Neural cell (in vitro differentiated cells): ENCODE measurements at regions not wholly inside any gene's neighbourhood (a gene's known extent, or its start where the extent isn't known, plus 50 kb on each side); places are given as distances from the start of the nearest gene placed in this dataset.
A peak's percentile ranks its signal among the peaks of the same experiment; 100 is the strongest.

Experiments
- H2AFZ ChIP-seq: fragments of 200-600, 300-800 bp; sonication (generic), shearing (Covaris generic); 2 replicates; pipeline ENCODE4 v1.6.0; 2014; ENCODE audit warnings: low read depth, mild to moderate bottlenecking, antibody characterized with exemption, low read length, moderate library complexity
- H3F3A ChIP-seq: fragments of 200-600 bp; shearing (Covaris generic); 2 replicates; pipeline ENCODE4 v1.6.1; 2016; ENCODE audit warnings: mild to moderate bottlenecking, moderate library complexity, mixed read lengths, antibody characterized with exemption, low read length; ENCODE audit not compliant: insufficient read depth, poor library complexity, severe bottlenecking
- H3K27ac ChIP-seq: fragments of 200-600, 300-800 bp; sonication (generic), shearing (Covaris generic); 2 replicates; pipeline ENCODE4 v1.5.1; 2014; ENCODE audit warnings: mild to moderate bottlenecking, low read length, moderate library complexity
- H3K27me3 ChIP-seq: fragments of 300-800, 200-600 bp; sonication (generic), shearing (Covaris generic); 2 replicates; pipeline ENCODE4 v1.6.0; 2014; ENCODE audit warnings: mild to moderate bottlenecking, low read depth, low read length, moderate library complexity; ENCODE audit not compliant: insufficient read depth
- H3K36me3 ChIP-seq: fragments of 300-800, 200-600 bp; sonication (generic), shearing (Covaris generic); 2 replicates; pipeline ENCODE4 v1.5.1; 2014; ENCODE audit warnings: mild to moderate bottlenecking, antibody characterized with exemption, low read length, moderate library complexity; ENCODE audit not compliant: insufficient read depth
- H3K4me2 ChIP-seq: fragments of 300-800, 200-600 bp; sonication (generic), shearing (Covaris generic); 2 replicates; pipeline ENCODE4 v1.6.0; 2014; ENCODE audit warnings: mild to moderate bottlenecking, low read length
- H3K4me3 ChIP-seq: fragments of 300-800, 200-600 bp; sonication (generic), shearing (Covaris generic); 2 replicates; pipeline ENCODE4 v1.5.1; 2014; ENCODE audit warnings: mild to moderate bottlenecking, low read length, moderate library complexity
- H3K79me2 ChIP-seq: fragments of 200-600 bp; shearing (Covaris generic); replicated peaks from 2 replicates; pipeline ENCODE4 v1.6.0; 2014; ENCODE audit warnings: mild to moderate bottlenecking, low read length, moderate library complexity; ENCODE audit not compliant: insufficient read depth
- H3K9ac ChIP-seq: fragments of 300-800, 200-600 bp; sonication (generic), shearing (Covaris generic); 2 replicates; pipeline ENCODE4 v1.6.1; 2016; ENCODE audit warnings: mild to moderate bottlenecking, low read length, mixed read lengths
- H3K9me2 ChIP-seq: fragments of 200-600 bp; shearing (Covaris generic); 2 replicates; pipeline ENCODE4 v1.6.1; 2016; ENCODE audit warnings: mild to moderate bottlenecking, low read length, mixed read lengths; ENCODE audit not compliant: insufficient read depth
- H3K9me3 ChIP-seq: fragments of 200-600, 300-800 bp; sonication (generic), shearing (Covaris generic); 2 replicates; pipeline ENCODE4 v1.6.1; 2016; ENCODE audit warnings: mild to moderate bottlenecking, mixed run types, low read length, moderate library complexity, mixed read lengths
- H4K20me1 ChIP-seq: fragments of 200-600 bp; shearing (Covaris generic); 2 replicates; pipeline ENCODE4 v1.6.1; 2016; ENCODE audit warnings: mild to moderate bottlenecking, mixed run types; ENCODE audit not compliant: insufficient read depth
- CTCF ChIP-seq: fragments of 450-650 bp; IDR thresholded peaks from 2 replicates; pipeline ENCODE4 v1.5.1; 2014; ENCODE audit warnings: antibody characterized with exemption, mild to moderate bottlenecking, moderate library complexity; ENCODE audit not compliant: poor library complexity, severe bottlenecking
- EP300 ChIP-seq: fragments of 450-650 bp; conservative IDR thresholded peaks from 2 replicates; pipeline ENCODE4 v1.6.1; 2014; ENCODE audit warnings: antibody characterized with exemption, mild to moderate bottlenecking, moderate library complexity; ENCODE audit not compliant: poor library complexity, severe bottlenecking
- EZH2 ChIP-seq: fragments of 200-600, 300-800 bp; shearing (Covaris generic), sonication (generic); IDR thresholded peaks from 2 replicates; pipeline ENCODE4 v1.6.1; 2014; ENCODE audit warnings: antibody characterized with exemption, low read length, borderline replicate concordance, mild to moderate bottlenecking; ENCODE audit not compliant: insufficient read depth, poor library complexity, severe bottlenecking
- MXI1 ChIP-seq: fragments of 450-650 bp; conservative IDR thresholded peaks from 2 replicates; pipeline ENCODE4 v1.6.1; 2014; ENCODE audit warnings: antibody characterized with exemption, mild to moderate bottlenecking; ENCODE audit not compliant: poor library complexity, severe bottlenecking
- POLR2AphosphoS5 ChIP-seq: IDR thresholded peaks from 2 replicates; pipeline ENCODE4 v1.6.1; 2012
- RAD21 ChIP-seq: fragments of 450-650 bp; conservative IDR thresholded peaks from 2 replicates; pipeline ENCODE4 v1.6.1; 2014; ENCODE audit warnings: antibody characterized with exemption, mild to moderate bottlenecking, moderate library complexity
- REST ChIP-seq: IDR thresholded peaks from 2 replicates; pipeline ENCODE4 v1.6.1; 2012; ENCODE audit warnings: borderline replicate concordance
- SMC3 ChIP-seq: fragments of 450-650 bp; conservative IDR thresholded peaks from 2 replicates; pipeline ENCODE4 v1.6.1; 2014; ENCODE audit warnings: antibody characterized with exemption, mild to moderate bottlenecking, moderate library complexity; ENCODE audit not compliant: poor library complexity
- TAF1 ChIP-seq: IDR thresholded peaks from 2 replicates; pipeline ENCODE4 v1.6.1; 2012; ENCODE audit warnings: low read depth

- H3K27me3 ChIP-seq: no peaks in the 10 kb centered on the region
- no peak overlapping the region for H2AFZ ChIP-seq
- no peaks in the 10 kb centered on the region for H3K9me2 ChIP-seq
- no peaks in the 10 kb centered on the region for H4K20me1 ChIP-seq
- no peak for TF ChIP-seq POLR2AphosphoS5
- TF ChIP-seq RAD21: no peak
- no peak for TF ChIP-seq EZH2
- no peak for TF ChIP-seq SMC3
- no peak for TF ChIP-seq EP300
- TF ChIP-seq CTCF: no peak
- no peak for TF ChIP-seq TAF1
- no peak for TF ChIP-seq MXI1
- no peak for TF ChIP-seq REST
- no peak overlapping the region for H3K9ac ChIP-seq
- H3K79me2 ChIP-seq: no peaks in the 10 kb centered on the region
- H3K9me3 ChIP-seq: no peaks in the 10 kb centered on the region
- H3K4me2 ChIP-seq: no peak overlapping the region
- H3K36me3 ChIP-seq: no peaks in the 10 kb centered on the region
- H3K27ac ChIP-seq: no peak overlapping the region
- no peaks in the 10 kb centered on the region for H3F3A ChIP-seq
- no peak overlapping the region for H3K4me3 ChIP-seq
Observed at GRCh38 chr18:73009691-73010090, 141.9 kb upstream of the NETO1 start.

GRCh38 chr18:73007915-73008308, 140.1 kb upstream of the NETO1 start:
- H3K79me2 ChIP-seq: no peaks in the 10 kb centered on the region
- H4K20me1 ChIP-seq: no peaks in the 10 kb centered on the region
- no peak overlapping the region for H3K9ac ChIP-seq
- no peaks in the 10 kb centered on the region for H3K9me2 ChIP-seq
- no peak overlapping the region for H3K4me2 ChIP-seq
- H2AFZ ChIP-seq: no peak overlapping the region
- H3K4me3 ChIP-seq: no peak overlapping the region
- no peaks in the 10 kb centered on the region for H3K27me3 ChIP-seq
- H3K27ac ChIP-seq: no peak overlapping the region
- TF ChIP-seq REST (no peak), MXI1 (no peak), RAD21 (no peak), TAF1 (no peak), CTCF (no peak), EP300 (peak; percentile 77), POLR2AphosphoS5 (peak; percentile 47), SMC3 (no peak)
- H3F3A ChIP-seq: no peaks in the 10 kb centered on the region
- H3K9me3 ChIP-seq: no peaks in the 10 kb centered on the region
- H3K36me3 ChIP-seq: no peaks in the 10 kb centered on the region
